ENCODE measurements at regions not wholly inside any gene's neighbourhood (a gene's known extent, or its start where the extent isn't known, plus 50 kb on each side); places are given as distances from the start of the nearest gene placed in this dataset.

- H3K9ac ChIP-seq (ENCODE audit: low read length in 5 of 5) = no peak overlapping the region
- H3K27ac ChIP-seq (ENCODE audit: low read depth, low read length) = no peak overlapping the region
- peaks cover 0 to 13% (median 6%) of the 10 kb centered on the region in 5 donors for H3K9me3 ChIP-seq (ENCODE audit: control insufficient read depth in 5 of 5, low read length in 5 of 5)
- H3K4me3 ChIP-seq (ENCODE audit: low read depth in 1 of 5, low read length in 5 of 5) = no peak overlapping the region
- no peaks in the 10 kb centered on the region for H3K36me3 ChIP-seq (ENCODE audit: control insufficient read depth in 5 of 5, insufficient read depth in 5 of 5, low read length in 5 of 5)
- H3K4me1 ChIP-seq (ENCODE audit: control insufficient read depth in 5 of 5, insufficient read depth in 5 of 5, low read length in 5 of 5) = no peaks in the 10 kb centered on the region
- H3K27me3 ChIP-seq (ENCODE audit: control insufficient read depth in 5 of 5, insufficient read depth in 4 of 5, low read length in 5 of 5) = no peaks in the 10 kb centered on the region
Measured at GRCh38 chr2:129575431-129575830, 404.0 kb upstream of the RAB6C start.

- no peak overlapping the region for H3K27ac ChIP-seq (ENCODE audit: low read depth, low read length)
- H3K4me3 ChIP-seq (ENCODE audit: low read depth in 1 of 5, low read length in 5 of 5) = no peak overlapping the region
- no peaks in the 10 kb centered on the region for H3K36me3 ChIP-seq (ENCODE audit: control insufficient read depth in 5 of 5, insufficient read depth in 5 of 5, low read length in 5 of 5)
- no peaks in the 10 kb centered on the region for H3K27me3 ChIP-seq (ENCODE audit: control insufficient read depth in 5 of 5, insufficient read depth in 4 of 5, low read length in 5 of 5)
- peaks cover 0 to 9% (median 6%) of the 10 kb centered on the region in 5 donors for H3K9me3 ChIP-seq (ENCODE audit: control insufficient read depth in 5 of 5, low read length in 5 of 5)
- H3K4me1 ChIP-seq (ENCODE audit: control insufficient read depth in 5 of 5, insufficient read depth in 5 of 5, low read length in 5 of 5) = no peaks in the 10 kb centered on the region
- H3K9ac ChIP-seq (ENCODE audit: low read length in 5 of 5) = no peak overlapping the region
Measured at GRCh38 chr2:129575880-129576279, 403.6 kb upstream of the RAB6C start.

- Histone ChIP-seq H3K9me3 (ENCODE audit: control insufficient read depth in 5 of 5, low read length in 5 of 5) (peaks cover 0 to 16% (median 4%) of the 10 kb centered on the region in 5 donors), H3K36me3 (ENCODE audit: control insufficient read depth in 5 of 5, insufficient read depth in 5 of 5, low read length in 5 of 5) (no peaks in the 10 kb centered on the region), H3K27me3 (ENCODE audit: control insufficient read depth in 5 of 5, insufficient read depth in 4 of 5, low read length in 5 of 5) (no peaks in the 10 kb centered on the region), H3K27ac (ENCODE audit: low read depth, low read length) (no peak overlapping the region), H3K4me1 (ENCODE audit: control insufficient read depth in 5 of 5, insufficient read depth in 5 of 5, low read length in 5 of 5) (no peaks in the 10 kb centered on the region), H3K9ac (ENCODE audit: low read length in 5 of 5) (no peak overlapping the region), H3K4me3 (ENCODE audit: low read depth in 1 of 5, low read length in 5 of 5) (no peak overlapping the region)
Measured at GRCh38 chr2:129580001-129580400, 399.5 kb upstream of the RAB6C start.

- no peak overlapping the region for H3K27ac ChIP-seq (ENCODE audit: low read depth, low read length)
- no peaks in the 10 kb centered on the region for H3K36me3 ChIP-seq (ENCODE audit: control insufficient read depth in 5 of 5, insufficient read depth in 5 of 5, low read length in 5 of 5)
- H3K9me3 ChIP-seq (ENCODE audit: control insufficient read depth in 5 of 5, low read length in 5 of 5) = peaks cover 0 to 14% (median 4%) of the 10 kb centered on the region in 5 donors
- no peaks in the 10 kb centered on the region for H3K4me1 ChIP-seq (ENCODE audit: control insufficient read depth in 5 of 5, insufficient read depth in 5 of 5, low read length in 5 of 5)
- H3K9ac ChIP-seq (ENCODE audit: low read length in 5 of 5) = no peak overlapping the region
- H3K4me3 ChIP-seq (ENCODE audit: low read depth in 1 of 5, low read length in 5 of 5) = no peak overlapping the region
- peaks cover 0 to 8% (median 0%) of the 10 kb centered on the region in 5 donors for H3K27me3 ChIP-seq (ENCODE audit: control insufficient read depth in 5 of 5, insufficient read depth in 4 of 5, low read length in 5 of 5)
Measured at GRCh38 chr2:129585760-129586159, 393.7 kb upstream of the RAB6C start.

GRCh38 chr2:129587426-129588064 lies 391.9 kb upstream of the RAB6C start:
- no peaks in the 10 kb centered on the region for H3K4me1 ChIP-seq (ENCODE audit: control insufficient read depth in 5 of 5, insufficient read depth in 5 of 5, low read length in 5 of 5)
- H3K4me3 ChIP-seq (ENCODE audit: low read depth in 1 of 5, low read length in 5 of 5) = peak overlapping the region in 1 of 5 donors; percentile 29
- H3K27me3 ChIP-seq (ENCODE audit: control insufficient read depth in 5 of 5, insufficient read depth in 4 of 5, low read length in 5 of 5) = peaks cover 0 to 8% (median 0%) of the 10 kb centered on the region in 5 donors
- H3K36me3 ChIP-seq (ENCODE audit: control insufficient read depth in 5 of 5, insufficient read depth in 5 of 5, low read length in 5 of 5) = no peaks in the 10 kb centered on the region
- H3K9me3 ChIP-seq (ENCODE audit: control insufficient read depth in 5 of 5, low read length in 5 of 5) = peaks cover 0 to 2% (median 0%) of the 10 kb centered on the region in 5 donors
- H3K27ac ChIP-seq (ENCODE audit: low read depth, low read length) = no peak overlapping the region
- H3K9ac ChIP-seq (ENCODE audit: low read length in 5 of 5) = no peak overlapping the region

- Histone ChIP-seq H3K4me3 (ENCODE audit: low read depth in 1 of 5, low read length in 5 of 5) (no peak overlapping the region), H3K9me3 (ENCODE audit: control insufficient read depth in 5 of 5, low read length in 5 of 5) (peaks cover 5 to 12% (median 7%) of the 10 kb centered on the region in 5 donors), H3K4me1 (ENCODE audit: control insufficient read depth in 5 of 5, insufficient read depth in 5 of 5, low read length in 5 of 5) (peaks cover 0 to 18% (median 3%) of the 10 kb centered on the region in 5 donors), H3K36me3 (ENCODE audit: control insufficient read depth in 5 of 5, insufficient read depth in 5 of 5, low read length in 5 of 5) (no peaks in the 10 kb centered on the region), H3K27ac (ENCODE audit: low read depth, low read length) (no peak overlapping the region), H3K27me3 (ENCODE audit: control insufficient read depth in 5 of 5, insufficient read depth in 4 of 5, low read length in 5 of 5) (peaks cover 0 to 3% (median 0%) of the 10 kb centered on the region in 5 donors), H3K9ac (ENCODE audit: low read length in 5 of 5) (no peak overlapping the region)
Measured at GRCh38 chr2:129604560-129604959, 374.9 kb upstream of the RAB6C start.

- Histone ChIP-seq H3K36me3 (ENCODE audit: control insufficient read depth in 5 of 5, insufficient read depth in 5 of 5, low read length in 5 of 5) (no peaks in the 10 kb centered on the region), H3K27ac (ENCODE audit: low read depth, low read length) (no peak overlapping the region), H3K4me1 (ENCODE audit: control insufficient read depth in 5 of 5, insufficient read depth in 5 of 5, low read length in 5 of 5) (peaks cover 0 to 18% (median 3%) of the 10 kb centered on the region in 5 donors), H3K9ac (ENCODE audit: low read length in 5 of 5) (no peak overlapping the region), H3K9me3 (ENCODE audit: control insufficient read depth in 5 of 5, low read length in 5 of 5) (peaks cover 5 to 13% (median 8%) of the 10 kb centered on the region in 5 donors), H3K4me3 (ENCODE audit: low read depth in 1 of 5, low read length in 5 of 5) (no peak overlapping the region), H3K27me3 (ENCODE audit: control insufficient read depth in 5 of 5, insufficient read depth in 4 of 5, low read length in 5 of 5) (peaks cover 0 to 3% (median 0%) of the 10 kb centered on the region in 5 donors)
Measured at GRCh38 chr2:129605646-129606045, 373.8 kb upstream of the RAB6C start.

- H3K27ac ChIP-seq (ENCODE audit: low read depth, low read length) = no peak overlapping the region
- no peak overlapping the region for H3K9ac ChIP-seq (ENCODE audit: low read length in 5 of 5)
- H3K27me3 ChIP-seq (ENCODE audit: control insufficient read depth in 5 of 5, insufficient read depth in 4 of 5, low read length in 5 of 5) = peaks cover 0 to 3% (median 0%) of the 10 kb centered on the region in 5 donors
- peaks cover 5 to 13% (median 8%) of the 10 kb centered on the region in 5 donors for H3K9me3 ChIP-seq (ENCODE audit: control insufficient read depth in 5 of 5, low read length in 5 of 5)
- H3K4me1 ChIP-seq (ENCODE audit: control insufficient read depth in 5 of 5, insufficient read depth in 5 of 5, low read length in 5 of 5) = peaks cover 0 to 18% (median 3%) of the 10 kb centered on the region in 5 donors
- no peaks in the 10 kb centered on the region for H3K36me3 ChIP-seq (ENCODE audit: control insufficient read depth in 5 of 5, insufficient read depth in 5 of 5, low read length in 5 of 5)
- no peak overlapping the region for H3K4me3 ChIP-seq (ENCODE audit: low read depth in 1 of 5, low read length in 5 of 5)
Measured at GRCh38 chr2:129606496-129607270, 372.8 kb upstream of the RAB6C start.

GRCh38 chr2:129609224-129609623 lies 370.2 kb upstream of the RAB6C start:
- no peak overlapping the region for H3K27ac ChIP-seq (ENCODE audit: low read depth, low read length)
- H3K9ac ChIP-seq (ENCODE audit: low read length in 5 of 5) = no peak overlapping the region
- no peaks in the 10 kb centered on the region for H3K27me3 ChIP-seq (ENCODE audit: control insufficient read depth in 5 of 5, insufficient read depth in 4 of 5, low read length in 5 of 5)
- H3K9me3 ChIP-seq (ENCODE audit: control insufficient read depth in 5 of 5, low read length in 5 of 5) = peaks cover 5 to 13% (median 8%) of the 10 kb centered on the region in 5 donors
- peaks cover 0 to 14% (median 3%) of the 10 kb centered on the region in 5 donors for H3K4me1 ChIP-seq (ENCODE audit: control insufficient read depth in 5 of 5, insufficient read depth in 5 of 5, low read length in 5 of 5)
- H3K4me3 ChIP-seq (ENCODE audit: low read depth in 1 of 5, low read length in 5 of 5) = no peak overlapping the region
- H3K36me3 ChIP-seq (ENCODE audit: control insufficient read depth in 5 of 5, insufficient read depth in 5 of 5, low read length in 5 of 5) = no peaks in the 10 kb centered on the region

GRCh38 chr2:129610766-129611165 lies 368.7 kb upstream of the RAB6C start:
- Histone ChIP-seq H3K4me1 (ENCODE audit: control insufficient read depth in 5 of 5, insufficient read depth in 5 of 5, low read length in 5 of 5) (peaks cover 0 to 9% (median 0%) of the 10 kb centered on the region in 5 donors), H3K36me3 (ENCODE audit: control insufficient read depth in 5 of 5, insufficient read depth in 5 of 5, low read length in 5 of 5) (no peaks in the 10 kb centered on the region), H3K27me3 (ENCODE audit: control insufficient read depth in 5 of 5, insufficient read depth in 4 of 5, low read length in 5 of 5) (no peaks in the 10 kb centered on the region), H3K9ac (ENCODE audit: low read length in 5 of 5) (no peak overlapping the region), H3K27ac (ENCODE audit: low read depth, low read length) (no peak overlapping the region), H3K9me3 (ENCODE audit: control insufficient read depth in 5 of 5, low read length in 5 of 5) (peaks cover 5 to 13% (median 8%) of the 10 kb centered on the region in 5 donors), H3K4me3 (ENCODE audit: low read depth in 1 of 5, low read length in 5 of 5) (no peak overlapping the region)
